OCI-LY3 (cell line): ENCODE measurements at regions not wholly inside any gene's neighbourhood (a gene's known extent, or its start where the extent isn't known, plus 50 kb on each side); places are given as distances from the start of the nearest gene placed in this dataset.

Source experiments
- EZH2phosphoT487 ChIP-seq: fragments of 200-600 bp; shearing (Covaris generic); IDR thresholded peaks from 2 replicates; pipeline ENCODE4 v1.6.1; 2018; ENCODE audit warnings: antibody characterized with exemption, mixed run types, low read depth
- TF ChIP-seq, protein P1 (sequence below): fragments of 200-600, 300-600 bp; sonication (generic); IDR thresholded peaks from 2 replicates; pipeline ENCODE4 v1.5.1; 2014; ENCODE audit warnings: antibody characterized with exemption, low read length, low read depth

DNA sequence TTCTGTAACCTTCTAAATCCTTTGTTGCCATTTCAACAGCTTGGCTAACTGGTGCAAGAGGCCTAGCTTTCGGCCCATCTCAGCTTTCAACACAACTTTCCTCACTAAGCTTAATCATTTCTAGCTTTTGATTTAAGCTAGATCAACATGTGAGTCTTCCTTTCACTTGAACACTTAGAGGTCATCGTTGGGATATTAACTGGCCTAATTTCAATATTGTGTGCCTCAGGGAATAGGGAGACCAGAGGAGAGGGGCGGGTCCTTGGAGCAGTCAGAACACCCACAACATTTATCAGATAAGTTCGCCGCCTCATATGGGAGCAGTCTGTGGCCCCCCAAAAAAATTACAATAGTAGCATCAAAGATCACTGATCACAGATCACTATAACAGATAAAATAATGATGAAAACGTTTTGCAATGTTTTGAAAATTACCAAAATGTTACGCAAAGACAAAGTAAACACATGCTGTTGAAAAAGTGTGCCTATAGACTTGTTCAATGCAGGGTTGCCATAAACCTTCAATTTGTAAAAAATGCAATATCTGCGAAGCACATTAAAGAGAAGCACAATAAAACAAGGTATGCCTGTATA, 66.8 kb upstream of the PCSK1 start:
- TF ChIP-seq, protein P1, sequence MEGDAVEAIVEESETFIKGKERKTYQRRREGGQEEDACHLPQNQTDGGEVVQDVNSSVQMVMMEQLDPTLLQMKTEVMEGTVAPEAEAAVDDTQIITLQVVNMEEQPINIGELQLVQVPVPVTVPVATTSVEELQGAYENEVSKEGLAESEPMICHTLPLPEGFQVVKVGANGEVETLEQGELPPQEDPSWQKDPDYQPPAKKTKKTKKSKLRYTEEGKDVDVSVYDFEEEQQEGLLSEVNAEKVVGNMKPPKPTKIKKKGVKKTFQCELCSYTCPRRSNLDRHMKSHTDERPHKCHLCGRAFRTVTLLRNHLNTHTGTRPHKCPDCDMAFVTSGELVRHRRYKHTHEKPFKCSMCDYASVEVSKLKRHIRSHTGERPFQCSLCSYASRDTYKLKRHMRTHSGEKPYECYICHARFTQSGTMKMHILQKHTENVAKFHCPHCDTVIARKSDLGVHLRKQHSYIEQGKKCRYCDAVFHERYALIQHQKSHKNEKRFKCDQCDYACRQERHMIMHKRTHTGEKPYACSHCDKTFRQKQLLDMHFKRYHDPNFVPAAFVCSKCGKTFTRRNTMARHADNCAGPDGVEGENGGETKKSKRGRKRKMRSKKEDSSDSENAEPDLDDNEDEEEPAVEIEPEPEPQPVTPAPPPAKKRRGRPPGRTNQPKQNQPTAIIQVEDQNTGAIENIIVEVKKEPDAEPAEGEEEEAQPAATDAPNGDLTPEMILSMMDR: no peak
- TF ChIP-seq EZH2phosphoT487: no peak
